ENCODE measurements at regions not wholly inside any gene's neighbourhood (a gene's known extent, or its start where the extent isn't known, plus 50 kb on each side); places are given as distances from the start of the nearest gene placed in this dataset.

GRCh38 chr3:130823996-130824395, 69.9 kb upstream of the ATP2C1 start:
- TF ChIP-seq POLR2A (IDR thresholded peaks at IDR 0.05; ENCODE audit: low read length) (no peak), PHF8 (IDR thresholded peaks at IDR 0.05; ENCODE audit: borderline replicate concordance, low read depth) (no peak), CBX2 (IDR thresholded peaks at IDR 0.05; ENCODE audit: borderline replicate concordance, low read depth) (no peak), NPAS2 (CRISPR knock-in tag; IDR thresholded peaks at IDR 0.05; ENCODE audit: borderline replicate concordance) (no peak), MYC (IDR thresholded peaks at IDR 0.05; ENCODE audit: borderline replicate concordance, low read length) (no peak), EP300 (IDR thresholded peaks at IDR 0.05) (no peak), CTCF (IDR thresholded peaks at IDR 0.05) (no peak), SMC3 (IDR thresholded peaks at IDR 0.05) (no peak), TP53 (CRISPR knock-in tag; IDR thresholded peaks at IDR 0.05) (no peak), RCOR1 (IDR thresholded peaks at IDR 0.05; ENCODE audit: low read depth, low read length) (no peak)
